Cardiac muscle cell (in vitro differentiated cells and primary cell): ENCODE measurements at regions not wholly inside any gene's neighbourhood (a gene's known extent, or its start where the extent isn't known, plus 50 kb on each side); places are given as distances from the start of the nearest gene placed in this dataset.

Source experiments
- DNase-seq, 2 donors: peaks; one replicate each; pipeline versions ENCODE4 v3.0.0 to v3.0.0-alpha.2; 2010 to 2017; ENCODE audit warnings: low read depth in 1 of 2, low spot score in 1 of 2
- H3K27ac ChIP-seq: fragments of 200-600 bp; sonication (generic); 2 replicates; pipeline ENCODE4 v1.5.1; 2016
- H3K27me3 ChIP-seq: fragments of 200-600 bp; sonication (generic); 2 replicates; pipeline ENCODE4 v1.6.0; 2016; ENCODE audit warnings: control low read depth
- H3K36me3 ChIP-seq: fragments of 200-600 bp; sonication (generic); 2 replicates; pipeline ENCODE4 v1.5.1; 2016; ENCODE audit warnings: control low read depth
- H3K4me1 ChIP-seq: fragments of 200-600 bp; sonication (generic); 2 replicates; pipeline ENCODE4 v1.8.1; 2017; ENCODE audit warnings: low read depth, mild to moderate bottlenecking, mixed run types
- H3K4me3 ChIP-seq: fragments of 200-600 bp; sonication (generic); 2 replicates; pipeline ENCODE4 v1.5.1; 2016; ENCODE audit warnings: mild to moderate bottlenecking
- H3K9me3 ChIP-seq: fragments of 200-600 bp; sonication (generic); 2 replicates; pipeline ENCODE4 v1.5.1; 2017; ENCODE audit warnings: low read depth, mild to moderate bottlenecking, control low read depth
- CTCF ChIP-seq: IDR thresholded peaks from 2 replicates; pipeline ENCODE4 v1.5.1; 2012; ENCODE audit warnings: low read depth, mild to moderate bottlenecking, low read length

GRCh38 chr20:40481743-40482458 is 207.1 kb downstream of the MAFB start:
- no peak for TF ChIP-seq CTCF
- H3K36me3 ChIP-seq, result no peaks in the 10 kb centered on the region

GRCh38 chr20:40481337-40481736 is 207.7 kb downstream of the MAFB start:
- no peak for DNase-seq
- H3K4me3 ChIP-seq, result no peak overlapping the region
- TF ChIP-seq CTCF, result no peak
- H3K9me3 ChIP-seq, result no peaks in the 10 kb centered on the region
- H3K27ac ChIP-seq, result no peak overlapping the region
- H3K4me1 ChIP-seq, result no peaks in the 10 kb centered on the region
- H3K27me3 ChIP-seq, result no peaks in the 10 kb centered on the region
- no peaks in the 10 kb centered on the region for H3K36me3 ChIP-seq

More at GRCh38 chr20:40481743-40482458, 207.1 kb downstream of the MAFB start:
- Histone ChIP-seq H3K27me3 (no peaks in the 10 kb centered on the region), H3K27ac (no peak overlapping the region), H3K9me3 (no peaks in the 10 kb centered on the region), H3K4me1 (no peaks in the 10 kb centered on the region), H3K4me3 (no peak overlapping the region)
- no peak for DNase-seq

- Histone ChIP-seq H3K36me3 (no peaks in the 10 kb centered on the region), H3K9me3 (no peaks in the 10 kb centered on the region), H3K4me1 (no peaks in the 10 kb centered on the region), H3K4me3 (no peak overlapping the region), H3K27me3 (no peaks in the 10 kb centered on the region), H3K27ac (no peak overlapping the region)
- DNase-seq, result no peak
- TF ChIP-seq CTCF, result no peak
These were observed 211.2 kb downstream of the MAFB start for GRCh38 chr20:40477805-40478204.

- Histone ChIP-seq H3K27ac (no peak overlapping the region), H3K4me1 (no peaks in the 10 kb centered on the region), H3K4me3 (no peak overlapping the region), H3K36me3 (no peaks in the 10 kb centered on the region), H3K9me3 (no peaks in the 10 kb centered on the region), H3K27me3 (no peaks in the 10 kb centered on the region)
- no peak for TF ChIP-seq CTCF
- DNase-seq, result no peak
These were observed 212.6 kb downstream of the MAFB start for GRCh38 chr20:40476461-40476860.

- H3K9me3 ChIP-seq, result no peaks in the 10 kb centered on the region
- H3K36me3 ChIP-seq, result no peaks in the 10 kb centered on the region
- no peaks in the 10 kb centered on the region for H3K4me1 ChIP-seq
- H3K4me3 ChIP-seq, result no peak overlapping the region
- no peak for TF ChIP-seq CTCF
- no peak overlapping the region for H3K27ac ChIP-seq
- DNase-seq, result no peak
- no peaks in the 10 kb centered on the region for H3K27me3 ChIP-seq
These were observed 216.1 kb downstream of the MAFB start for GRCh38 chr20:40472905-40473304.

GRCh38 chr20:40471261-40471629 is 217.8 kb downstream of the MAFB start:
- peak in 1 of 2 donors; percentile 69 for DNase-seq
- Histone ChIP-seq H3K27me3 (no peaks in the 10 kb centered on the region), H3K9me3 (no peaks in the 10 kb centered on the region), H3K4me3 (no peak overlapping the region), H3K27ac (no peak overlapping the region), H3K36me3 (no peaks in the 10 kb centered on the region), H3K4me1 (no peaks in the 10 kb centered on the region)
- TF ChIP-seq CTCF, result no peak
